ENCODE measurements at regions not wholly inside any gene's neighbourhood (a gene's known extent, or its start where the extent isn't known, plus 50 kb on each side); places are given as distances from the start of the nearest gene placed in this dataset.

DNA sequence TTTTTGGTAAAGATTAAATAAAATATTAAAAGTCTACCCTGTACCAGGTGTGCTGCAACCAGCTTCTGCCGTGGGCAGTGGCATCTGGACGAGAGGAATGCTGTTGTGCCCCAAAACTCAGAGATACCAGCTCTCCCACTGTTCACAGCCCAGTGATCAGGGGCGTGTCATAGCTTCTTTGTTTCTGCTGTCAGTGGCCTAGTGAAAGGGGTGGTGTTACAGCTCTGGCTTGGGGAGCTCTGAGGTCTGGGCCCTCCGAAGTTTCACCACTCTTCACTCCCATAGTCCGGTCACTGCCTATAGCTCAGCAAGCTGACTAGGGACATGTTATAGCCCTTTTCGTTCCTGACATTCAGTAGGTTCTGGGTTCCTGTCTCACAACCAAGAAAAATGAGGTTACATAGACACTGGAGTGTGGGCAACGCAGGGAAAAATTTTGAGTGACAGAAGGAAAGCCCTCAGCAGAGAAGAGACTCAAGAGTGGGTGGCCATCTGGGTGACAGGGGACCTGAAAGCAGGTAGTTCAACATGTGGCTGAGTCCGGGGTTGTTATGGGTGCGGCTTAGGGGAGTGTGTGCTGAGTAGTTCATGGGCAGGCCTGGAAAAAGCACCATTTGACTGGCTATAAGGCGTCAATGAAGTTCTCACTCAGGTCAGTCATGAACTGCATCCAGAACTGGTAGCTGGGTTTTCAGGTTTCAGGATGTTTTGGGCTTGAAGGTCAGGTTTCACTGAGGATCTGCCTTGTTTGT, 1184.4 kb upstream of the PABPC4L start:
- H3K4me3 ChIP-seq = no peak overlapping the region
- no peak for DNase-seq
- no peak overlapping the region for H3K9ac ChIP-seq (ENCODE audit: insufficient read depth in 1 of 2, low read length in 2 of 2)
- no peaks in the 10 kb centered on the region for H3K36me3 ChIP-seq (ENCODE audit: control insufficient read depth in 4 of 4, insufficient read depth in 4 of 4, low read length in 4 of 4)
- TF ChIP-seq, protein P1, sequence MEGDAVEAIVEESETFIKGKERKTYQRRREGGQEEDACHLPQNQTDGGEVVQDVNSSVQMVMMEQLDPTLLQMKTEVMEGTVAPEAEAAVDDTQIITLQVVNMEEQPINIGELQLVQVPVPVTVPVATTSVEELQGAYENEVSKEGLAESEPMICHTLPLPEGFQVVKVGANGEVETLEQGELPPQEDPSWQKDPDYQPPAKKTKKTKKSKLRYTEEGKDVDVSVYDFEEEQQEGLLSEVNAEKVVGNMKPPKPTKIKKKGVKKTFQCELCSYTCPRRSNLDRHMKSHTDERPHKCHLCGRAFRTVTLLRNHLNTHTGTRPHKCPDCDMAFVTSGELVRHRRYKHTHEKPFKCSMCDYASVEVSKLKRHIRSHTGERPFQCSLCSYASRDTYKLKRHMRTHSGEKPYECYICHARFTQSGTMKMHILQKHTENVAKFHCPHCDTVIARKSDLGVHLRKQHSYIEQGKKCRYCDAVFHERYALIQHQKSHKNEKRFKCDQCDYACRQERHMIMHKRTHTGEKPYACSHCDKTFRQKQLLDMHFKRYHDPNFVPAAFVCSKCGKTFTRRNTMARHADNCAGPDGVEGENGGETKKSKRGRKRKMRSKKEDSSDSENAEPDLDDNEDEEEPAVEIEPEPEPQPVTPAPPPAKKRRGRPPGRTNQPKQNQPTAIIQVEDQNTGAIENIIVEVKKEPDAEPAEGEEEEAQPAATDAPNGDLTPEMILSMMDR (IDR thresholded peaks at IDR 0.05; ENCODE audit: control extremely low read depth, extremely low read depth) = no peak
- no peaks in the 10 kb centered on the region for H3K27me3 ChIP-seq (ENCODE audit: control insufficient read depth in 3 of 3, insufficient read depth in 3 of 3, low read length in 2 of 3)
- WGBS, 2 donors = 88 to 90% methylated on average over 10 of the region's 10 CpGs
- H3K27ac ChIP-seq (ENCODE audit: low read depth in 1 of 2, low read length in 1 of 2) = no peak overlapping the region
- no peaks in the 10 kb centered on the region for H3K4me1 ChIP-seq (ENCODE audit: control insufficient read depth in 5 of 5, insufficient read depth in 5 of 5, low read length in 5 of 5)
- no peak for ATAC-seq (ENCODE audit: insufficient read depth, low FRiP score)
- peaks cover 0 to 2% (median 0%) of the 10 kb centered on the region in 4 donors for H3K9me3 ChIP-seq (ENCODE audit: control insufficient read depth in 4 of 4, insufficient read depth in 3 of 4, low read length in 3 of 4)

DNA sequence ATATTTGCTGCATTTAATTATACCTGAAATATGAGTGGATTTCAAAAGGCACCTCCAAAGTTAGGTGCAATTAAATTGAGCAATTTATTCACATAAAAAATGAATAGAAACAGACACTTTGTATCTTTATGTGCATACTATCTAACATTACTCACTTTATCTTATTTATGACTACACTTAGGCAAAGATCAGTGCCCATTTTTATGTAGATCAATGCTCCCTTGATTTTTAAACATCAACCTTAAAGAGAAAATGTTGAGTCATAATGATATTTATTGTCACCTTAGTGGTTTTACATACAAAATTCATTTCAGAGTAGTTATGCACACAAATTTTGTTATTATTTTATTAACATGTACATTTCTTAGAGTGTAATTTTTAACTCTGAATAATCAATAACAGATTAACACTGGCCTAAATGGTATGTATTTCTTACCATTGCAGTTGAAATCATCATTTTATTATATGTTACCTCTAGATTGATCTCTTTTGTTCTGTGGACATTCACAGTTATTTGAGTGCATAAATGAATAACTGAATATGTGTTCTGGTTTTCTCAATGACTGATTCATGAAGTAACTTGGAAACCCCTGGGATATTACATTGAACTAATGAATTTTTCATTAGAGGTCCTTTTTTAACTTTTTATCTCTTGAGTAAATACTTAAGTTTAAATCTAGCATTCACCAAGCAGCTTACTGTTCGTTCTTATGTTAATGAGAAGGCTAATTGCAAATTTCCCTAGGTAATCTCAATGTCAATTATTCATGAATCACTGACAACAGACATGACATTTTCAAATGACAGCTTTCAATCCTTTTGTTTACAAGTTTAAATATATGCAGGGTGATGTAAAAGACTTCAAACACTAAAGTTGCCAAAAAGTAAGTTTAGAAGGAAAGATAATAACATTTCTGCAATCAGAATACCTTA, 1182.0 kb upstream of the PABPC4L start:
- WGBS, 2 donors = 55 to 62% methylated on average over 1 of the region's 1 CpG
- H3K4me3 ChIP-seq = no peak overlapping the region
- no peaks in the 10 kb centered on the region for H3K27me3 ChIP-seq (ENCODE audit: control insufficient read depth in 3 of 3, insufficient read depth in 3 of 3, low read length in 2 of 3)
- H3K9ac ChIP-seq (ENCODE audit: insufficient read depth in 1 of 2, low read length in 2 of 2) = no peak overlapping the region
- no peaks in the 10 kb centered on the region for H3K4me1 ChIP-seq (ENCODE audit: control insufficient read depth in 5 of 5, insufficient read depth in 5 of 5, low read length in 5 of 5)
- peaks cover 0 to 8% (median 3%) of the 10 kb centered on the region in 4 donors for H3K9me3 ChIP-seq (ENCODE audit: control insufficient read depth in 4 of 4, insufficient read depth in 3 of 4, low read length in 3 of 4)
- no peaks in the 10 kb centered on the region for H3K36me3 ChIP-seq (ENCODE audit: control insufficient read depth in 4 of 4, insufficient read depth in 4 of 4, low read length in 4 of 4)
- no peak for ATAC-seq (ENCODE audit: insufficient read depth, low FRiP score)
- TF ChIP-seq, protein P1 (IDR thresholded peaks at IDR 0.05; ENCODE audit: control extremely low read depth, extremely low read depth) = no peak
- no peak for DNase-seq
- no peak overlapping the region for H3K27ac ChIP-seq (ENCODE audit: low read depth in 1 of 2, low read length in 1 of 2)

DNA sequence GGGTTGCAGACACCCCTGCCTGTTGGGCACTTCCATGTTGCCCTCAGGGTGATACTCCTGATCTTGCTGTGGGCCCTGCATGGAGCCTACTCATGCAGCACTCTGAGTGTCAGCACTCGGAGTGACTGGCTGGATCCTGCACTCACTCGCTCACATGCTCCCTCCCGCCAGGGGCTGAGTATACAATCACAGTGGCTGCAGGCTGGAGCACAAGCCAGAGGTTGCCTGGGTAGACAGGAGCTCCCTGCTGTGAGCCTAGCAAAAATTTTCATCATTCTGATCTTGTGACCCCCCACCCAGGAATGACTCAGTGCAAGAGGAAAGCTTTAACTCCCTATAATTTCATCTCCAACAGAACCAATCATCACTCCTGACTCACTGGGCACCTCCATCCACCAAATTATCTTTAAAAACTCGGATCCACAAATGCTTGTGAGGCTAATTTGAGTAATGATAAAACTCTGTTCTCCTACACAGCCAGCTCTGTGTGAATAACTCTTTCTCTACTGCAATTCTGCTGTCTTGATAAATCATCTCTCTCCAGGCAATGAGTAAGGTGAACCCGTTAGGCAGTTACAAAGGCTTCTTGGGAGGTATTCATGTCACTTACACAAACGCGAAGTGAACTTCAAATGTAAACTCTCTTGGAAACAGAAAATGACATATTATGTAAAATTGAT, 1180.8 kb upstream of the PABPC4L start:
- TF ChIP-seq, protein P1 (IDR thresholded peaks at IDR 0.05; ENCODE audit: control extremely low read depth, extremely low read depth) = no peak
- WGBS, 2 donors = 77 to 81% methylated on average over 7 of the region's 7 CpGs
- Histone ChIP-seq H3K4me3 (no peak overlapping the region), H3K9me3 (ENCODE audit: control insufficient read depth in 4 of 4, insufficient read depth in 3 of 4, low read length in 3 of 4) (peaks cover 0 to 8% (median 3%) of the 10 kb centered on the region in 4 donors), H3K27me3 (ENCODE audit: control insufficient read depth in 3 of 3, insufficient read depth in 3 of 3, low read length in 2 of 3) (no peaks in the 10 kb centered on the region), H3K27ac (ENCODE audit: low read depth in 1 of 2, low read length in 1 of 2) (no peak overlapping the region), H3K4me1 (ENCODE audit: control insufficient read depth in 5 of 5, insufficient read depth in 5 of 5, low read length in 5 of 5) (no peaks in the 10 kb centered on the region), H3K36me3 (ENCODE audit: control insufficient read depth in 4 of 4, insufficient read depth in 4 of 4, low read length in 4 of 4) (no peaks in the 10 kb centered on the region), H3K9ac (ENCODE audit: insufficient read depth in 1 of 2, low read length in 2 of 2) (no peak overlapping the region)
- DNase-seq (no peak), ATAC-seq (ENCODE audit: insufficient read depth, low FRiP score) (no peak)
